Right lobe of liver (tissue), 4 donors: ENCODE measurements at regions not wholly inside any gene's neighbourhood (a gene's known extent, or its start where the extent isn't known, plus 50 kb on each side); places are given as distances from the start of the nearest gene placed in this dataset.

Experiments
- POLR2A ChIP-seq: fragments of 450-650 bp; IDR thresholded peaks from one replicate; pipeline ENCODE4 v1.6.1; 2017; ENCODE audit warnings: antibody characterized with exemption, mild to moderate bottlenecking
- TF ChIP-seq, protein P1 (sequence below), 4 donors: fragments of 200-600 bp in 3 of 4; fragments of 450-650 bp in 1 of 4; IDR thresholded peaks; one replicate each; pipeline versions ENCODE4 v1.5.1 to v1.8.0; 2016 to 2022; ENCODE audit warnings: antibody characterized with exemption in 4 of 4, mild to moderate bottlenecking in 2 of 4
- donor health status: DM: no; HTN: no; CAD: no.
- donor health status: DM: no; HTN: no; CAD: no.
- donor health status: DM: no; HTN: yes; CAD: no.

DNA sequence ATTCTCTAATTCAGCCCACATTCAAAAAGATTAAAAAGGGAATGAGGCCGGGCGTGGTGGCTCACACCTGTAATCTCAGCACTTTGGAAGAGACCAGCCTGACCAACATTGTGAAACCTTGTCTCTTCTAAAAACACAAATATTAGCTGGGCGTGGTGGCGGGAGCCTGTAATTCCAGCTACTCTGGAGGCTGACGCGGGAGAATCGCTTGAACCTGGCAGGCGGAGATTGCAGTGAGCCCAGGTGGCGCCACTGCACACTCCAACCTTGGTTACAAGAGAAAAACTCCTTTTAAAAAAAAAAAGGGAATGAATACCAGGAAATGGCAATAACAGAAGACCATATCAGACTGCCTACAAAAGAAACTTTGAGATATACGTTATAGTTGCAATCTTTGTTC is 1244.5 kb downstream of the PCDH9 start:
- TF ChIP-seq POLR2A, result no peak
- TF ChIP-seq, protein P1, sequence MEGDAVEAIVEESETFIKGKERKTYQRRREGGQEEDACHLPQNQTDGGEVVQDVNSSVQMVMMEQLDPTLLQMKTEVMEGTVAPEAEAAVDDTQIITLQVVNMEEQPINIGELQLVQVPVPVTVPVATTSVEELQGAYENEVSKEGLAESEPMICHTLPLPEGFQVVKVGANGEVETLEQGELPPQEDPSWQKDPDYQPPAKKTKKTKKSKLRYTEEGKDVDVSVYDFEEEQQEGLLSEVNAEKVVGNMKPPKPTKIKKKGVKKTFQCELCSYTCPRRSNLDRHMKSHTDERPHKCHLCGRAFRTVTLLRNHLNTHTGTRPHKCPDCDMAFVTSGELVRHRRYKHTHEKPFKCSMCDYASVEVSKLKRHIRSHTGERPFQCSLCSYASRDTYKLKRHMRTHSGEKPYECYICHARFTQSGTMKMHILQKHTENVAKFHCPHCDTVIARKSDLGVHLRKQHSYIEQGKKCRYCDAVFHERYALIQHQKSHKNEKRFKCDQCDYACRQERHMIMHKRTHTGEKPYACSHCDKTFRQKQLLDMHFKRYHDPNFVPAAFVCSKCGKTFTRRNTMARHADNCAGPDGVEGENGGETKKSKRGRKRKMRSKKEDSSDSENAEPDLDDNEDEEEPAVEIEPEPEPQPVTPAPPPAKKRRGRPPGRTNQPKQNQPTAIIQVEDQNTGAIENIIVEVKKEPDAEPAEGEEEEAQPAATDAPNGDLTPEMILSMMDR (IDR thresholded peaks at IDR 0.05), result no peak
